ENCODE measurements at regions not wholly inside any gene's neighbourhood (a gene's known extent, or its start where the extent isn't known, plus 50 kb on each side); places are given as distances from the start of the nearest gene placed in this dataset.

GRCh38 chr6:20024316-20024673 lies 187.1 kb downstream of the ID4 start:
- intact Hi-C loops (cut with micrococcal nuclease), result no loop called here
- ChIA-PET POLR2A (no interaction called here), CTCF (interaction anchor here (1.0 to 1.6 kb wide), 2 partner anchors 32 to 42 kb away, joined by 3 read pairs; no protein-coding TSS in a partner anchor)
- no peak for TF ChIP-seq CTCF (IDR thresholded peaks at IDR 0.05)
- peaks cover 14% of the 10 kb centered on the region for H3K27me3 Mint-ChIP-seq
- H3K4me1 Mint-ChIP-seq (ENCODE audit: low read depth), result peaks cover 18% of the 10 kb centered on the region
- H3K27ac Mint-ChIP-seq, result no peak overlapping the region
- H3K4me3 Mint-ChIP-seq, result peak overlapping the region; percentile 68
- H3K9me3 Mint-ChIP-seq, result no peaks in the 10 kb centered on the region
- ATAC-seq, result peak; percentile 17
- no peaks in the 10 kb centered on the region for H3K36me3 Mint-ChIP-seq (ENCODE audit: low read depth)
- DNase-seq, result peak; percentile 19

GRCh38 chr6:20024978-20025377 lies 187.3 kb downstream of the MBOAT1 start:
- ChIA-PET CTCF (no interaction called here), POLR2A (no interaction called here)
- no peak for ATAC-seq
- Mint-ChIP-seq H3K27ac (no peak overlapping the region), H3K27me3 (peaks cover 17% of the 10 kb centered on the region), H3K4me1 (ENCODE audit: low read depth) (peaks cover 18% of the 10 kb centered on the region), H3K4me3 (no peak overlapping the region), H3K9me3 (no peaks in the 10 kb centered on the region), H3K36me3 (ENCODE audit: low read depth) (no peaks in the 10 kb centered on the region)
- TF ChIP-seq CTCF (IDR thresholded peaks at IDR 0.05), result no peak
- DNase-seq, result no peak
- intact Hi-C loops (cut with micrococcal nuclease), result no loop called here

GRCh38 chr6:20025681-20026080 lies 186.6 kb downstream of the MBOAT1 start:
- H3K27me3 Mint-ChIP-seq, result peaks cover 22% of the 10 kb centered on the region
- ChIA-PET POLR2A (no interaction called here), CTCF (no interaction called here)
- TF ChIP-seq CTCF (IDR thresholded peaks at IDR 0.05), result no peak
- ATAC-seq (no peak), DNase-seq (no peak)
- H3K36me3 Mint-ChIP-seq (ENCODE audit: low read depth), result no peaks in the 10 kb centered on the region
- no peak overlapping the region for H3K4me3 Mint-ChIP-seq
- peaks cover 18% of the 10 kb centered on the region for H3K4me1 Mint-ChIP-seq (ENCODE audit: low read depth)
- no peak overlapping the region for H3K27ac Mint-ChIP-seq
- no peaks in the 10 kb centered on the region for H3K9me3 Mint-ChIP-seq
- intact Hi-C loops (cut with micrococcal nuclease), result no loop called here

- CTCF ChIA-PET, result no interaction called here
- ATAC-seq, result no peak
Observed at GRCh38 chr6:20028143-20028542, 184.1 kb downstream of the MBOAT1 start.

GRCh38 chr6:20028562-20028961 lies 183.7 kb downstream of the MBOAT1 start:
- Mint-ChIP-seq H3K4me1 (ENCODE audit: low read depth) (peaks cover 17% of the 10 kb centered on the region), H3K27me3 (peaks cover 29% of the 10 kb centered on the region), H3K4me3 (no peak overlapping the region), H3K27ac (no peak overlapping the region), H3K9me3 (no peaks in the 10 kb centered on the region), H3K36me3 (ENCODE audit: low read depth) (no peaks in the 10 kb centered on the region)
- POLR2A ChIA-PET, result no interaction called here
- intact Hi-C loops (cut with micrococcal nuclease), result no loop called here
- CTCF ChIA-PET, result no interaction called here
- DNase-seq (no peak), ATAC-seq (no peak)
- TF ChIP-seq CTCF (IDR thresholded peaks at IDR 0.05), result no peak

More at GRCh38 chr6:20028143-20028542, 184.1 kb downstream of the MBOAT1 start:
- intact Hi-C loops (cut with micrococcal nuclease), result no loop called here
- Mint-ChIP-seq H3K4me1 (ENCODE audit: low read depth) (peaks cover 18% of the 10 kb centered on the region), H3K27me3 (peaks cover 30% of the 10 kb centered on the region), H3K4me3 (no peak overlapping the region), H3K27ac (no peak overlapping the region), H3K9me3 (no peaks in the 10 kb centered on the region), H3K36me3 (ENCODE audit: low read depth) (no peaks in the 10 kb centered on the region)
- DNase-seq, result peak; percentile 1
- POLR2A ChIA-PET, result no interaction called here
- TF ChIP-seq CTCF (IDR thresholded peaks at IDR 0.05), result no peak
